OCI-LY7 (cell line): ENCODE measurements at regions not wholly inside any gene's neighbourhood (a gene's known extent, or its start where the extent isn't known, plus 50 kb on each side); places are given as distances from the start of the nearest gene placed in this dataset.

Source experiments
- EZH2phosphoT487 ChIP-seq: fragments of 200-600 bp; sonication (generic); IDR thresholded peaks from 2 replicates; pipeline ENCODE4 v1.6.1; 2018; ENCODE audit warnings: low read depth, borderline replicate concordance, mild to moderate bottlenecking, mixed run types, antibody characterized with exemption, low read length, moderate library complexity, mixed read lengths
- TF ChIP-seq, protein P1 (sequence below): fragments of 200-600 bp; sonication (generic); conservative IDR thresholded peaks from 2 replicates; pipeline ENCODE4 v1.5.1; 2014; ENCODE audit warnings: mild to moderate bottlenecking, antibody characterized with exemption, low read length, moderate library complexity, mixed read lengths

DNA sequence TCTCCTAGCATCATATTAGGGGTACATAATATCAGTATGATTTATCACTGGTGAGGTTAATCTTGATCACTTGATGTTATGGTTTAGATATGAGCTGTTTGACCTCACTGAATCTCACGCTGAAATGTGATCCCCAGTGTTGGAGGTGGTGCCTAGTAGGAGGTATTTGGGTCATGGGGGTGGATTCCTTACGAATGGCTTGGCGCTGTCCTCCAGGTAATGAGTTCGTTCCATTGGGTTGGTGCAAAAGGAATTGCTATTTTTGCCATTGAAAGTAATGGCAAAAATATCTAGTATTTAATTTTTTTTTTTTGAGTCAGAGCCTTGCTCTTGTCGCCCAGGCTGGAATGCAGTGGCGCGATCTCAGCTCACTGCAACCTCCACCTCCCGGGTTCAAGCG lies 326.3 kb downstream of the AASDHPPT start:
- TF ChIP-seq, protein P1, sequence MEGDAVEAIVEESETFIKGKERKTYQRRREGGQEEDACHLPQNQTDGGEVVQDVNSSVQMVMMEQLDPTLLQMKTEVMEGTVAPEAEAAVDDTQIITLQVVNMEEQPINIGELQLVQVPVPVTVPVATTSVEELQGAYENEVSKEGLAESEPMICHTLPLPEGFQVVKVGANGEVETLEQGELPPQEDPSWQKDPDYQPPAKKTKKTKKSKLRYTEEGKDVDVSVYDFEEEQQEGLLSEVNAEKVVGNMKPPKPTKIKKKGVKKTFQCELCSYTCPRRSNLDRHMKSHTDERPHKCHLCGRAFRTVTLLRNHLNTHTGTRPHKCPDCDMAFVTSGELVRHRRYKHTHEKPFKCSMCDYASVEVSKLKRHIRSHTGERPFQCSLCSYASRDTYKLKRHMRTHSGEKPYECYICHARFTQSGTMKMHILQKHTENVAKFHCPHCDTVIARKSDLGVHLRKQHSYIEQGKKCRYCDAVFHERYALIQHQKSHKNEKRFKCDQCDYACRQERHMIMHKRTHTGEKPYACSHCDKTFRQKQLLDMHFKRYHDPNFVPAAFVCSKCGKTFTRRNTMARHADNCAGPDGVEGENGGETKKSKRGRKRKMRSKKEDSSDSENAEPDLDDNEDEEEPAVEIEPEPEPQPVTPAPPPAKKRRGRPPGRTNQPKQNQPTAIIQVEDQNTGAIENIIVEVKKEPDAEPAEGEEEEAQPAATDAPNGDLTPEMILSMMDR, result no peak
- no peak for TF ChIP-seq EZH2phosphoT487
